ENCODE measurements at regions not wholly inside any gene's neighbourhood (a gene's known extent, or its start where the extent isn't known, plus 50 kb on each side); places are given as distances from the start of the nearest gene placed in this dataset.

- TF ChIP-seq EP300 (IDR thresholded peaks at IDR 0.05) = no peak
- TF ChIP-seq CTCF (IDR thresholded peaks at IDR 0.05) = no peak
Observed at GRCh38 chr6:166687879-166688205, 60.8 kb upstream of the RPS6KA2 start.
